NB4 (cell line): ENCODE measurements at regions not wholly inside any gene's neighbourhood (a gene's known extent, or its start where the extent isn't known, plus 50 kb on each side); places are given as distances from the start of the nearest gene placed in this dataset.
"Not testable (repeated sequence)": the region's sequence is repeated elsewhere in the genome, so short reads cannot be mapped to it uniquely, and the experiment has no call there.

Experiments
- DNase-seq: peaks from one replicate; pipeline ENCODE4 v3.0.0; 2010; ENCODE audit warnings: low read depth
- H3K4me3 ChIP-seq: one replicate; pipeline ENCODE4 v1.5.1; 2011; ENCODE audit warnings: mild to moderate bottlenecking, low read depth, low read length, moderate library complexity
- CTCF ChIP-seq: IDR thresholded peaks from one replicate; pipeline ENCODE4 v1.5.1; 2012; ENCODE audit warnings: low read depth, low read length
- MAX ChIP-seq: IDR thresholded peaks from 2 replicates; pipeline ENCODE4 v1.6.1; 2011; ENCODE audit warnings: low read depth, low read length
- MYC ChIP-seq: IDR thresholded peaks from 2 replicates; pipeline ENCODE4 v1.6.1; 2011; ENCODE audit warnings: low read depth, low read length
- POLR2A ChIP-seq: IDR thresholded peaks from 2 replicates; pipeline ENCODE4 v1.6.1; 2011; ENCODE audit warnings: mild to moderate bottlenecking; ENCODE audit not compliant: insufficient read length; ENCODE audit errors: extremely low read depth

GRCh38 chr17:77287432-77288068 lies 146.8 kb downstream of the SEC14L1 start:
- DNase-seq, result no peak
- H3K4me3 ChIP-seq, result no peak overlapping the region

GRCh38 chr17:77288115-77288619 lies 147.4 kb downstream of the SEC14L1 start:
- TF ChIP-seq POLR2A, result no peak
- TF ChIP-seq CTCF, result no peak
- no peak for TF ChIP-seq MAX
- no peak for TF ChIP-seq MYC
- DNase-seq, result no peak
- H3K4me3 ChIP-seq, result no peak overlapping the region

More at GRCh38 chr17:77287432-77288068, 146.8 kb downstream of the SEC14L1 start:
- no peak for TF ChIP-seq MAX
- TF ChIP-seq CTCF, result no peak
- TF ChIP-seq POLR2A, result no peak

- DNase-seq, H3K4me3 ChIP-seq: not testable (repeated sequence)
Measured at GRCh38 chr17:77290759-77291558, 150.2 kb downstream of the SEC14L1 start.

- TF ChIP-seq MAX (no peak), CTCF (no peak), MYC (no peak), POLR2A (no peak)
- no peak overlapping the region for H3K4me3 ChIP-seq
- peak; percentile 47 for DNase-seq
Measured at GRCh38 chr17:77291591-77292386, 151.0 kb downstream of the SEC14L1 start.

GRCh38 chr17:77294761-77295160 lies 154.0 kb downstream of the SEC14L1 start:
- DNase-seq, result no peak
- no peak overlapping the region for H3K4me3 ChIP-seq
- TF ChIP-seq MAX (no peak), MYC (no peak), CTCF (no peak), POLR2A (no peak)

GRCh38 chr17:77295241-77295853 lies 154.6 kb downstream of the SEC14L1 start:
- DNase-seq, result peak; percentile 47
- TF ChIP-seq CTCF, result no peak
- TF ChIP-seq MYC, result no peak
- TF ChIP-seq POLR2A, result no peak
- TF ChIP-seq MAX, result no peak
- no peak overlapping the region for H3K4me3 ChIP-seq
